Endothelial cell of umbilical vein (primary cell): ENCODE measurements at regions not wholly inside any gene's neighbourhood (a gene's known extent, or its start where the extent isn't known, plus 50 kb on each side); places are given as distances from the start of the nearest gene placed in this dataset.

Experiments
- BruUV-seq: library from RNA; stranded (reverse); fragments of 400-500 nt; replicated peaks from 2 replicates; lab custom pipeline; 2021; lab: Mats Ljungman, UMichigan
- CTCF ChIA-PET: fragments of 300-600, 350-600 bp; sonication (Branson Sonifier 250); formaldehyde crosslinking; loops from one replicate; lab custom pipeline; 2021; ENCODE audit warnings: antibody characterized with exemption, inconsistent platforms; lab: Charles Lee
- POLR2A ChIA-PET: fragments of 300-600, 350-600 bp; sonication (Branson Sonifier 250); formaldehyde crosslinking; loops from one replicate; lab custom pipeline; 2021; ENCODE audit warnings: antibody characterized with exemption, inconsistent platforms; lab: Charles Lee
- DNase-seq: peaks from one replicate; pipeline ENCODE4 v3.0.0-alpha.2; 2011; ENCODE audit warnings: low read depth, low spot score
- FAIRE-seq: peaks from 2 replicates; lab custom pipeline; 2011; peaks lifted over from hg19 to GRCh38; lab: Jason Lieb, UNC
- H2AFZ ChIP-seq: 2 replicates; pipeline ENCODE4 v1.6.0; 2012; ENCODE audit warnings: low read depth, low read length, control low read depth, inconsistent platforms
- H3K27ac ChIP-seq: 2 replicates; pipeline ENCODE4 v1.5.1; 2011; ENCODE audit warnings: low read depth, mild to moderate bottlenecking, control low read depth, low read length, moderate library complexity; ENCODE audit not compliant: insufficient read depth
- H3K27me3 ChIP-seq, 2 experiments: 2 replicates each; pipeline versions ENCODE4 v1.6.0 to v1.6.1; 2011; ENCODE audit warnings: low read length in 2 of 2, mixed read lengths in 1 of 2; ENCODE audit not compliant: control insufficient read depth in 2 of 2, insufficient read depth in 2 of 2
- H3K36me3 ChIP-seq, 2 experiments: 2 replicates in 1 of 2; 3 replicates in 1 of 2; pipeline ENCODE4 v1.5.1; 2011; ENCODE audit warnings: low read length in 2 of 2, mild to moderate bottlenecking in 1 of 2, moderate library complexity in 1 of 2; ENCODE audit not compliant: control insufficient read depth in 2 of 2, insufficient read depth in 2 of 2; ENCODE audit errors: extremely low read depth in 1 of 2
- H3K4me1 ChIP-seq: 3 replicates; pipeline ENCODE4 v1.5.1; 2011; ENCODE audit warnings: mild to moderate bottlenecking, low read length; ENCODE audit not compliant: control insufficient read depth, insufficient read depth; ENCODE audit errors: extremely low read depth
- H3K4me2 ChIP-seq: 2 replicates; pipeline ENCODE4 v1.6.1; 2011; ENCODE audit warnings: low read length, control low read depth, mixed read lengths; ENCODE audit not compliant: insufficient read depth
- H3K4me3 ChIP-seq, 3 experiments: fragments of 200-600 bp in 1 of 3; sonication (generic), shearing (Covaris generic) in 1 of 3; replicated peaks in 1 of 3; 2 replicates each; pipeline ENCODE4 v1.5.1; 2011 to 2016; ENCODE audit warnings: control low read depth in 3 of 3, low read length in 3 of 3, mild to moderate bottlenecking in 2 of 3, inconsistent platforms in 1 of 3, low read depth in 1 of 3, moderate library complexity in 1 of 3; ENCODE audit not compliant: insufficient read depth in 1 of 3
- H3K79me2 ChIP-seq: 2 replicates; pipeline ENCODE4 v1.6.0; 2012; ENCODE audit warnings: low read length, inconsistent platforms; ENCODE audit not compliant: control insufficient read depth, insufficient read depth
- H3K9ac ChIP-seq: replicated peaks from 2 replicates; pipeline ENCODE3; 2011; ENCODE audit warnings: low read length, control low read depth; ENCODE audit not compliant: insufficient read depth; ENCODE audit errors: extremely low read depth
- H3K9me1 ChIP-seq: replicated peaks from 3 replicates; pipeline ENCODE4 v1.6.0; 2011; ENCODE audit warnings: mild to moderate bottlenecking, low read length; ENCODE audit not compliant: control insufficient read depth, insufficient read depth; ENCODE audit errors: extremely low read depth
- H3K9me3 ChIP-seq: replicated peaks from 2 replicates; pipeline ENCODE4 v1.5.1; 2012; ENCODE audit warnings: low read length, inconsistent platforms; ENCODE audit not compliant: control insufficient read depth, insufficient read depth
- H4K20me1 ChIP-seq: replicated peaks from 2 replicates; pipeline ENCODE3; 2011; ENCODE audit warnings: mild to moderate bottlenecking, low read length; ENCODE audit not compliant: control insufficient read depth, insufficient read depth; ENCODE audit errors: extremely low read depth
- EZH2 ChIP-seq: IDR thresholded peaks from 2 replicates; pipeline ENCODE4 v1.6.1; 2012; ENCODE audit warnings: borderline replicate concordance, low read depth, mild to moderate bottlenecking, moderate library complexity, low read length, inconsistent platforms; ENCODE audit not compliant: severe bottlenecking
- FOS ChIP-seq: IDR thresholded peaks from 2 replicates; pipeline ENCODE4 v1.6.1; 2011; ENCODE audit warnings: mild to moderate bottlenecking, low read length, moderate library complexity, borderline replicate concordance; ENCODE audit not compliant: insufficient read depth
- GATA2 ChIP-seq: IDR thresholded peaks from 2 replicates; pipeline ENCODE4 v1.7.0; 2011; ENCODE audit warnings: low read depth, mild to moderate bottlenecking, moderate library complexity, mixed read lengths, low read length; ENCODE audit not compliant: insufficient read length, insufficient read depth
- JUN ChIP-seq: IDR thresholded peaks from 2 replicates; pipeline ENCODE4 v1.6.1; 2011; ENCODE audit warnings: borderline replicate concordance, low read depth; ENCODE audit not compliant: insufficient read length, insufficient read depth
- MYC ChIP-seq: IDR thresholded peaks from one replicate; pipeline ENCODE4 v1.6.1; 2011; ENCODE audit warnings: mild to moderate bottlenecking, low read depth, low read length
- POLR2A ChIP-seq: IDR thresholded peaks from 2 replicates; pipeline ENCODE4 v1.6.1; 2012; ENCODE audit warnings: low read depth, mild to moderate bottlenecking, control low read depth, low read length
- dilution Hi-C: fragments of 300-500 bp; cut with MboI; formaldehyde crosslinking; loops from one replicate; pipeline ENCODE4 v1.15.0; 2019; ENCODE audit warnings: low sequenced_read_pairs; ENCODE audit not compliant: extremely low pct_ligation_motif_present
- intact Hi-C: fragments of 100-400 bp; cut with micrococcal nuclease; formaldehyde crosslinking; loops from one replicate; pipeline ENCODE4 v1.10.0; 2022
- TF ChIP-seq, protein P1 (sequence below), 2 donors: IDR thresholded peaks; 1 replicate in 1 of 2; 2 replicates in 1 of 2; pipeline ENCODE4 v1.5.1; 2011; ENCODE audit warnings: low read length in 2 of 2, mild to moderate bottlenecking in 2 of 2, moderate library complexity in 2 of 2, control low read depth in 1 of 2, inconsistent platforms in 1 of 2, low read depth in 1 of 2; ENCODE audit not compliant: insufficient read depth in 1 of 2; ENCODE audit errors: extremely low read depth in 1 of 2
- TF ChIP-seq, protein P2 (sequence below): IDR thresholded peaks from 2 replicates; pipeline ENCODE4 v1.6.1; 2011; ENCODE audit not compliant: insufficient read depth, insufficient read length

DNA sequence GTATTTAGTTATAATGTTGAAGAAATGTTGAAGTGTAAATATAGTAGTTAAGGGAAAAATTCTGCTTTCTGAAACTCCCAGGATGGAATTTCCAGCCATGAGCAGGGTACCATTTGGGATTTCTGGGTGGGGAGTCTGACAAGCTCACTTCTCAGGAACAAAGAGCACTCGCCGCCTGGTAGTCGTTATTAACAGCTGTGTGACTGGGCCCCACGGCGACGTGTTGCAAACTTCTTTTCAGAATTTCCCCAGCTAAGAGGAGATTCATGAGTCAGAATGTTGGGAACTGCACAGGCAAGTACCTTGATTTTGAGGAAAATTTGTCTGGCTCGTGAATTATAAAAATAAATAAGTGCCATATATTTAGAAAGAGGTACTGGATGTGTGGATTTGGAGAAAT is 103.7 kb downstream of the LACC1 start:
- CTCF ChIA-PET = interaction anchor here (1.6 kb wide), 1 partner anchor 39 kb away, joined by 4 read pairs; no protein-coding TSS in a partner anchor
- no peak overlapping the region for H3K9ac ChIP-seq
- H3K27ac ChIP-seq = no peak overlapping the region
- no TSS peak for BruUV-seq
- no peak overlapping the region for H3K4me2 ChIP-seq
- no peaks in the 10 kb centered on the region for H4K20me1 ChIP-seq
- H3K27me3 ChIP-seq = peaks cover 6 to 7% of the 10 kb centered on the region in 2 experiments
- H3K9me1 ChIP-seq = no peaks in the 10 kb centered on the region
- FAIRE-seq (no peak), DNase-seq (no peak)
- intact Hi-C loops (no loop called here), dilution Hi-C loops (no loop called here)
- no peaks in the 10 kb centered on the region for H3K79me2 ChIP-seq
- H2AFZ ChIP-seq = no peak overlapping the region
- H3K4me1 ChIP-seq = no peaks in the 10 kb centered on the region
- no peaks in the 10 kb centered on the region for H3K36me3 ChIP-seq
- POLR2A ChIA-PET = no interaction called here
- H3K4me3 ChIP-seq = no peak overlapping the region
- TF ChIP-seq MYC = no peak
- no peak for TF ChIP-seq GATA2
- TF ChIP-seq FOS = no peak
- no peak for TF ChIP-seq POLR2A
- TF ChIP-seq EZH2 = no peak
- TF ChIP-seq, protein P1, sequence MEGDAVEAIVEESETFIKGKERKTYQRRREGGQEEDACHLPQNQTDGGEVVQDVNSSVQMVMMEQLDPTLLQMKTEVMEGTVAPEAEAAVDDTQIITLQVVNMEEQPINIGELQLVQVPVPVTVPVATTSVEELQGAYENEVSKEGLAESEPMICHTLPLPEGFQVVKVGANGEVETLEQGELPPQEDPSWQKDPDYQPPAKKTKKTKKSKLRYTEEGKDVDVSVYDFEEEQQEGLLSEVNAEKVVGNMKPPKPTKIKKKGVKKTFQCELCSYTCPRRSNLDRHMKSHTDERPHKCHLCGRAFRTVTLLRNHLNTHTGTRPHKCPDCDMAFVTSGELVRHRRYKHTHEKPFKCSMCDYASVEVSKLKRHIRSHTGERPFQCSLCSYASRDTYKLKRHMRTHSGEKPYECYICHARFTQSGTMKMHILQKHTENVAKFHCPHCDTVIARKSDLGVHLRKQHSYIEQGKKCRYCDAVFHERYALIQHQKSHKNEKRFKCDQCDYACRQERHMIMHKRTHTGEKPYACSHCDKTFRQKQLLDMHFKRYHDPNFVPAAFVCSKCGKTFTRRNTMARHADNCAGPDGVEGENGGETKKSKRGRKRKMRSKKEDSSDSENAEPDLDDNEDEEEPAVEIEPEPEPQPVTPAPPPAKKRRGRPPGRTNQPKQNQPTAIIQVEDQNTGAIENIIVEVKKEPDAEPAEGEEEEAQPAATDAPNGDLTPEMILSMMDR (IDR thresholded peaks at IDR 0.05; ENCODE audit: extremely low read depth in 1 of 2, insufficient read depth in 1 of 2, low read depth in 1 of 2, low read length in 2 of 2) = no peak
- TF ChIP-seq JUN = no peak
- TF ChIP-seq, protein P2, sequence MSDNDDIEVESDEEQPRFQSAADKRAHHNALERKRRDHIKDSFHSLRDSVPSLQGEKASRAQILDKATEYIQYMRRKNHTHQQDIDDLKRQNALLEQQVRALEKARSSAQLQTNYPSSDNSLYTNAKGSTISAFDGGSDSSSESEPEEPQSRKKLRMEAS = no peak
- no peaks in the 10 kb centered on the region for H3K9me3 ChIP-seq
